ENCODE measurements at regions not wholly inside any gene's neighbourhood (a gene's known extent, or its start where the extent isn't known, plus 50 kb on each side); places are given as distances from the start of the nearest gene placed in this dataset.

- no peak for TF ChIP-seq SUZ12 (IDR thresholded peaks at IDR 0.05)
- no peak for TF ChIP-seq ZNF384 (IDR thresholded peaks at IDR 0.05)
- no peak for TF ChIP-seq BHLHE40 (IDR thresholded peaks at IDR 0.05; ENCODE audit: borderline replicate concordance)
Measured at GRCh38 chr17:63022567-63022966, 56.5 kb downstream of the TANC2 start.

All from HEK293T (cell line).